ENCODE measurements at regions not wholly inside any gene's neighbourhood (a gene's known extent, or its start where the extent isn't known, plus 50 kb on each side); places are given as distances from the start of the nearest gene placed in this dataset.
A peak's percentile ranks its signal among the peaks of the same experiment; 100 is the strongest.

DNA sequence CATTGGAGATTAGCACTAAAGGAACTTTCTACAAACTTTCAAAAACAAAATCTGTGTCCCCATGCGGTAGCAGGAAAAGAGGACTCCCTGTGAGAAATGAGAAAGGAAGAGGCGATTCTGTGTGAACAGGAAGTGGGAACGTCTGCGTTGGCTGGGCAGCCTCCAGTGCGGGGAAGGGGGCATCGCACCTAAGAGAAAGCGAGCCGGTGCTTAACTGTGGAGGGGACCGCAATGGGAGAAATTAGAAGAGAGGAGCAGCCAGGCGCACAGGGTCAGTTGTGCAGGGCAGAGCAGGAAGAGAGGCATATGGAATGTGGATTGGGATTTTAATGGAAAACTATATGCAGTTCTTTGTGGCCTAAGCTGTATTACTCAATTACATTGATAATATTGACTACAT, 77.4 kb upstream of the DOCK9 start:
- DNase-seq (ENCODE audit: low spot score): no peak

DNA sequence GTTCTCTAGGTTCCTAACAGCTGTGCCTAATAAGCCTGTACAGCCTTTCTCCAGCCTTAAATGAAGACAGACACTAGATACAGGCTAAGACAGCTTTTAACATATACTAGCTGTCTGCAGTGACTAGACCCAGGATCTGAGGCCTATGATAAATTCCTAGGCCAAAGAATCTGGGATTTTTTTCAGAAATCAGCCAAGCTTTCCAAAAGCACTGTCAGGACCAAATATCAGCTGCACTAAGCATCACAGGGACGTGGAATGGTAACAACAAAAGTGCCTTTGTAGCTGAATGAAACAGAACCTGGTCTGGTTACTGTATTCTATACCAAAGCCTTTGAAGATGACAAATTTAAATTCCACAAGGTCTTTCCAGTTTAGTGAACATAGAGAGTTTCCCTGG, 77.9 kb upstream of the DOCK9 start:
- DNase-seq (ENCODE audit: low spot score): no peak

DNA sequence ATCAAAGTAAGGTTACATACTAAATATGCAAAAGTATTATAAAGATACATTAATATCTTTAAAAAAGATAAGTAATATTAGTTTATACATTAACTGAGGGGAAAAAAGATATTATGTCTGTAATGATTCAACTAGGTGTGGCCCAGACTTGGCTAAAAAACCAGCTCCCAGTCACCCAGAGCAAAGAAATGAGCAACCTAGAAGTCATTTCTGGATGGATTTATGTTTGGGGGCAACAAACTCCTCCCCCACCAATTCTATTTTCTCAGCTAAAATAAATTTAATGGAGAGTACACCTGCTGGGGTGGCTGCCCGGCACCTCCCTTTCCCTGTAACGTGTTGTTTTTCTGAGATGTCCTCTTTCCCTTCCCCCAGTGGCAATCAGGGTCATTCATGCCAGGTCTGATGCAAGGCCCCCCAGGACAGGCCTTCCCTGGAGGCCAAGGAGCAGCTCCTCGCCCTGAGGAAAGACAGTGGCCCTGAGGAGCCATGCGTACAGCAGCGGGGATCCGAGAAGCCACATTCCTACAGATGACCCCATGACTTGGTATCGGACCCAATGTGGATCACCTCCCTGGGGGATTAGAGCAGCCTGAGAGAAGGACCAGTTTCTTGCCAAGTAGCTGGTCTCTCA, 78.6 kb upstream of the DOCK9 start:
- DNase-seq (ENCODE audit: low spot score): no peak

GRCh38 chr13:99057310-99057975, 79.6 kb upstream of the DOCK9 start:
- DNase-seq (ENCODE audit: low spot score): no peak

- no peak for DNase-seq (ENCODE audit: low spot score)
These were observed 80.9 kb upstream of the DOCK9 start for GRCh38 chr13:99058527-99059495.

- DNase-seq (ENCODE audit: low spot score): no peak
These were observed 81.7 kb upstream of the DOCK9 start for GRCh38 chr13:99059498-99060075.

DNA sequence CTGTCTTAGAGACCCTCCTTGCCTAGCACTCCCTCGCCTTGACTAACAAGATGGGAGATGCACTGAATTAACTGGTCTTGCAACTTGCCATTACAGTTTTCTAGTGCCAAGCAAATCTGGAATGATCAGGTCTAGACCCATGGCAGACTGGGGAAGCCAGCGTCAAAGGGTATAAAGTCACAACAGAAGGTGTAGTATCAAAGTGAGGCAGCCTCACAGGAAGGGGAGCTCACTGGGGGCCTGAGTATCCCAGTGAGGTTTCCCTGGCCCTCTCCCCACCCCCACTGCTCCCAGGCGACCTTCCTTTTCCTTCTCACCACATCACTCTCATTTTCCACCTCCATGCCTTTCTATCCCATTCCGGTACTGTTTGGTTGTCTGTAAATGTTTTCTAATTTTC, 83.5 kb upstream of the DOCK9 start:
- DNase-seq (ENCODE audit: low spot score): no peak

GRCh38 chr13:99062593-99062992, 84.7 kb upstream of the DOCK9 start:
- peak; percentile 91 for DNase-seq (ENCODE audit: low spot score)

DNA sequence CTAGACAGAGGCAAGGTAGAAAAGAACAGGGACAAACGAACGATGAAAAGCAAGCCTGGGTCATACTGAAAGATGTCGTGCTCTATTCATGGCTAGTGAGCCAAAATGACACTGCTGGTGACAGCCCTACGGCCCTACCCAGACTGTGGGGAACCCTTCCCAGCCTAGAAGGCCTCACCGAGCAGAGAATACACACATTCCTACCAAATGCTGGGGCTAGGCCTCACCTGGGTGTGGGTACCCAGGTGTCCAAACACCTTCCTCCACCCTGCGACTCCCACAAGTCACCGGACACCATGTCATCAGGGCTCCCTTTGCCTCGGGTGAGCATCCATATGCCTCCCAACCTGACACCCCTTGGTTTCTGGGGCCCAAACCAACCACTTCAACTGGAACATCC, 85.3 kb upstream of the DOCK9 start:
- no peak for DNase-seq (ENCODE audit: low spot score)

DNA sequence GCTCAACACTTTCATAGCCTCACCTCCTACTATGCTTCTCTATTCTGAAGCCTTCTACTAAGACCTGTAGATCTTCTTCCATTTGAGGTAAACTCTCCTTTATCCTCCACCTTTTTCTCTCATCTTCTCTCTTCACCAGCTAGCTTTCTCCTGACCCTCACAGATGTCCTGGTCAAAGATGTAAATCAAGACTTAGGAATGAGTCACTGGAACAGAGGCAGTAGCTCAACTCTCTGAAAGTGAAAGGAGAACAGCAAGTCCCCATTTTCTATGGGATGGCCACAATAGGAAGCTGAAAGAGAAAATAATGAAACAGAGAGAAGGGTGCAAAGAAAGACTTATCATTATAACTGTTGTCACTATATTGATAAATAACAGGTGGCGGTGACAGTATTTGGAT, 86.1 kb upstream of the DOCK9 start:
- DNase-seq (ENCODE audit: low spot score): no peak

DNA sequence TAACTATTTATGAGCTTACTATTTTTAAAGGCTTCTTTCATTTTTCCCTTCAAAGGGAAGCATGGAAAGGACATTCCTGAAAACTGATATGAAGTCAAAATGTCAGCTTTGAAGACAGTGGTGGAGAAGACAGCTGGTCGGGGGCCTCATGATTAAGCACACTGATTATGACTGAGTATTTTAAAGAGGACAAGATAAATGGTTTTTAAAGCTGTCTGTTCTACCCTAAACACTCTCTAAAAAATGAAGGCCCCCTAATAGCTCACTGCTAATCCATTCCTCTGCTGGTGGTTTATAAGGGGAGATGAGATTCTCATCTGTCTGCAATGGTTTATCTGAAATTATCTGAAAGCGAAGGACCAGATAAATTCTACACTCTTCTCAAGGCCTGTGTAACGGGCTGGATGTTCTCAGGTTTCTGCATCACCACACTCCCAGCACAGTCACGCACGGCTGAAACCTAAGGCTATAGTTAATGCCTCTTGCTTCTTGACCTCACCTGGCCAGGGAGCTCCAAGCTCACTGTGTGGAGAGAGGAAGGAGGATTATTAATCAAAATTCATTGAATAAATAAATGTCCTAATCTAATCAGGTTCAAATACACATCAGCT, 86.9 kb upstream of the DOCK9 start:
- DNase-seq (ENCODE audit: low spot score): no peak

DNA sequence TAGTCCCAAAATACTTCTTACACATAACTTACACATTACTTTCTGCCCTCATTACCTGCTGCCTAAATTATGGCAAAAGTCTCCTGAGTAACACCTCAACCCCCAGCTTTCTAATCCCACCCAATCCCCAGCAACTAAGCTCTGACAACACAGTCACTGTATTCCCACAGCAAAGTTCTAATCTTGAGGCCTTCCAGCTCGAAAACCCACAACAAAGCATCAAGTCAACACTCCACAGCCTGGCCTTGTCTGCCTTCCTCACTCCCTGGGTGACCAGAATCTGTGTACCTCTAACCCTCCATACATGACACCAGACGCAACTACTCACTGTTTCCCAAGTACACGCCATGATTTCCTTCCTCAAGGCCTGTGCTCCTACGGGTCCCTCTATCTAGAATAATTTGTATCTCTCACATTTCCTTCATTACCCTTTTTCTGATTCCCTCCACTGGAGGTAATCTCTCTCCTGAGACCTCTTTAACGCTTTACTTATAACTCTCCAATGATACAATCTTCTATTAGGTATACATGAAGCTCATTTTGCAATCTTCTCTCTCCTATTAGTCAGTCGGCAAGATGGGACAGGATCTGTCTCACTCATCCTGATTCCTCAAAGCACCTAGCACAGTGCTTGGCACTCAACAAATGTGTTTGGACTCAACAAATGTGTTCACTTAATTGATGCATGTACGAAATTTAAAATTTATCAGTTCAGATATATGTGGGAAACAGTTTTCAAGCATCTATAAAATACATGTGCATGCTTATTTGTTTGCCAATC, 87.6 kb upstream of the DOCK9 start:
- no peak for DNase-seq (ENCODE audit: low spot score)

DNA sequence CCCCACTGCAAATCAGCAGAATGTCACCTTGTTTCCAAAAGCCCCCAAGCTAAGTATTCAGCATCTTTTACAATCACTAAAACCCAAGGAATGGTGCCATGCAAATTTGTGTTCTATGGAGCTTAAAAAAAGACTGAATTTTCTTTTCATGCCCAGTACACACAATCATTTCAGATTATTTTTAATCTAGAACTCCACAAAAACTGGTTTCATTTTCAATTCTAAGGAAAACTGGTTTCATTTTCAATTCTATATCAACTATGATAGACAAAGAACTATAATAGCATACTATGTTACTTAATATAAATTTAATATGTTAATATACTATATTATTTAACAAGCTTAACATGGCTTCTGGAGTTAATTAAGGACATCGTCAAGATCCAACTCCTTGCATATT, 88.4 kb upstream of the DOCK9 start:
- no peak for DNase-seq (ENCODE audit: low spot score)

- DNase-seq (ENCODE audit: low spot score): no peak
These were observed 89.5 kb upstream of the DOCK9 start for GRCh38 chr13:99067159-99067985.

DNA sequence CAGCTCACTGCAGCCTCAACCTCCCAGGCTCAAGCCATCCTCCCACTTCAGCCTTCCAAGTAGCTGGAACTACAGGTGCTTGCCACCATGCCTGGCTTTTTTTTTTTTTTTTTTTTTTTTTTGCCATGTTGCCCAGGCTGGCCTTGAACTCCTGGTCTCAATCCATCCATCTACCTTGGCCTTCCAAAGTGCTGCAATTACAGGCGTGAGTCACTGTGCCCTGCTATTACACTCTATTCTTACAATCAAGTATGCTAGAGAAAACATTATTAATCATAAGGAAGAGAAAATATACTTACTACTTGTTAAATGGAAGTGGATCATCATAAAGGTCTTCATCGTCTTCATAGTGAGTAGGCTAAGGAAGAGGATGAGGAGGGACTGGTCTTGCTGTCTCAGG, 93.3 kb upstream of the DOCK9 start:
- no peak for DNase-seq (ENCODE audit: low spot score)

DNA sequence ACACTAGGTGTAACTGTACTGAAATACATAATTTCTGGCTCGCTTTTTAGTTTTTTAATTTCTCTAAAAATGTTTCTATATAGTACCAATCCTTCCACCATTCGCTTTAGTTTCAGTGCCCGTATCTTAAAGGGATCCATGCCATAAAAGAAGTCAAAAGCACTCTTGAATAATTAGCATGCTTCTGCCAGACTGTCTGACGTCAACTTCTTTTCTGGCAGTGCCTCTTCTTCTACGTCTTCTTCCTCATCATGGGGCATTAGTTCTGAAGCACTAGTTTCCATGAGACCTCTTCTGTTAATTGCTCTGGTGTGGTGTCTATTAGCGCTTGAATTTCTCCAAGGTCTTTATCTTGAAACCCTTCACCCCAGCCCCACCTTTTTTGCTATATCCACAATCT, 93.8 kb upstream of the DOCK9 start:
- DNase-seq (ENCODE audit: low spot score): no peak

DNA sequence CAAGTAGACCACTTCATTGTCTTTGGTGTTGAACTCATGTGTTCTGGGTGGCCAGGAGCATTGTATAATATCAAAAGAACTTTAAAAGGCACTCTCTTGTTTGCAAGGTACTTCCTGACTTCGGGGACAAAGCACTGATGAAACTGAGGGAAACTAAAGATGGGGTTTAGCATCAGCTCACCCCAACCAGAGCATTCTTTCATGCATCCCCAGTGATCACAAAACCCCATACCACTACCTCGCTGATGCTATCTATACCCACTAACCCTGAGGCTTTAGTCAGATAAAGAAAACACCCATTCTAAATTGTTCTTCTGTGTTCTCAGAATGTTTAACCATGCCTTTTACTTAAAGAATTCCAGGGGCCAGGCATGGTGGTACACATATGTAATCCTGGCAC, 94.5 kb upstream of the DOCK9 start:
- DNase-seq (ENCODE audit: low spot score): no peak

- no peak for DNase-seq (ENCODE audit: low spot score)
These were observed 95.1 kb upstream of the DOCK9 start for GRCh38 chr13:99072941-99073340.

DNA sequence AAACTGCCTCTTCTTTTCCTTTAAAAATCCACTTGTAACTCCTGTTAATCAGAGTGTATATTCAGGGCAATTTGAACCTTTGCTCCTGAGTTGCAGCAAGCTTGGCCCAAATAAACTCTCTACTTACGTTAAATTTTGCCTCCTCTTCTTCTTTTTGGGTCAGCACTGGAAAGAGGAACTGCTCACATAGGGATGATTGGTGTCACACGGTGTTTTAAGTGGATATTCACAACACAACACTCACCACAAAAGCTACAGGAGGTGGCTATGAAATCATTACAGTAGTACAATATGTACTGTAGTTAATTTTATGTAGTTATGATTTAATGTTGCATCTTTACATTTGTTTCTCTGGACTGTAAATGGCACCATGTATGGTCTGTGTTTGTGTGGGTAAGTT, 96.8 kb upstream of the DOCK9 start:
- DNase-seq (ENCODE audit: low spot score): no peak
